IPS DF 6.9 (cell line): ENCODE measurements at regions not wholly inside any gene's neighbourhood (a gene's known extent, or its start where the extent isn't known, plus 50 kb on each side); places are given as distances from the start of the nearest gene placed in this dataset.
A peak's percentile ranks its signal among the peaks of the same experiment; 100 is the strongest.
"Not testable (repeated sequence)": the region's sequence is repeated elsewhere in the genome, so short reads cannot be mapped to it uniquely, and the experiment has no call there.

Source experiments
- DNase-seq: peaks from one replicate; pipeline ENCODE4 v3.0.0-alpha.2; 2013; ENCODE audit warnings: low read depth, low spot score
- H3K27ac ChIP-seq: one replicate; pipeline ENCODE4 v1.5.1; 2013; ENCODE audit warnings: low read length, control low read depth
- H3K27me3 ChIP-seq: 2 replicates; pipeline ENCODE4 v1.6.1; 2013; ENCODE audit warnings: mild to moderate bottlenecking, low read length; ENCODE audit not compliant: control insufficient read depth, insufficient read depth
- H3K36me3 ChIP-seq: 2 replicates; pipeline ENCODE4 v1.6.1; 2013; ENCODE audit warnings: low read length; ENCODE audit not compliant: control insufficient read depth, insufficient read depth
- H3K4me1 ChIP-seq: 2 replicates; pipeline ENCODE4 v1.6.1; 2013; ENCODE audit warnings: low read length; ENCODE audit not compliant: control insufficient read depth, insufficient read depth
- H3K4me3 ChIP-seq: 2 replicates; pipeline ENCODE4 v1.5.1; 2013; ENCODE audit warnings: mild to moderate bottlenecking, low read length
- H3K9me3 ChIP-seq: 2 replicates; pipeline ENCODE4 v1.6.1; 2013; ENCODE audit warnings: low read length, inconsistent platforms; ENCODE audit not compliant: control insufficient read depth, insufficient read depth
- WGBS: extraction: QIAGEN DNeasy Blood & Tissue Kit; methylation state at CpG from one replicate; pipeline ENCODE4 v1.1.7; 2013; ENCODE audit warnings: mixed read lengths, missing lambda C conversion rate; ENCODE audit not compliant: insufficient read length, insufficient coverage; 5-methylcytosine and 5-hydroxymethylcytosine counted together

- Histone ChIP-seq H3K4me1 (no peaks in the 10 kb centered on the region), H3K27me3 (no peaks in the 10 kb centered on the region), H3K27ac (no peak overlapping the region), H3K4me3 (no peak overlapping the region), H3K36me3 (no peaks in the 10 kb centered on the region), H3K9me3 (no peaks in the 10 kb centered on the region)
- DNase-seq, result no peak
- WGBS, result no CpG with 5 or more reads among the region's 3 CpGs
Measured at GRCh38 chr6:113067612-113068275, 720.6 kb downstream of the RFPL4B start.

- no peak overlapping the region for H3K4me3 ChIP-seq
- no peaks in the 10 kb centered on the region for H3K36me3 ChIP-seq
- H3K27me3 ChIP-seq, result no peaks in the 10 kb centered on the region
- WGBS, result no CpG with 5 or more reads among the region's 2 CpGs
- no peaks in the 10 kb centered on the region for H3K9me3 ChIP-seq
- no peak for DNase-seq
- H3K27ac ChIP-seq, result no peak overlapping the region
- H3K4me1 ChIP-seq, result no peaks in the 10 kb centered on the region
Measured at GRCh38 chr6:113068570-113068969, 721.4 kb downstream of the RFPL4B start.

- H3K4me1 ChIP-seq, H3K9me3 ChIP-seq, H3K4me3 ChIP-seq, H3K27me3 ChIP-seq, DNase-seq, H3K27ac ChIP-seq, H3K36me3 ChIP-seq: not testable (repeated sequence)
- WGBS, result no CpG with 5 or more reads among the region's 3 CpGs
Measured at GRCh38 chr6:113070681-113071080, 723.6 kb downstream of the RFPL4B start.

- Histone ChIP-seq H3K4me1 (no peaks in the 10 kb centered on the region), H3K9me3 (no peaks in the 10 kb centered on the region), H3K4me3 (no peak overlapping the region), H3K36me3 (no peaks in the 10 kb centered on the region), H3K27me3 (no peaks in the 10 kb centered on the region), H3K27ac (no peak overlapping the region)
- no CpG with 5 or more reads among the region's 1 CpG for WGBS
- DNase-seq, result no peak
Measured at GRCh38 chr6:113073611-113074191, 726.6 kb downstream of the RFPL4B start.

GRCh38 chr6:113076116-113076515 lies 729.0 kb downstream of the RFPL4B start:
- H3K4me3 ChIP-seq, result no peak overlapping the region
- WGBS, result no CpG with 5 or more reads among the region's 3 CpGs
- no peak overlapping the region for H3K27ac ChIP-seq
- H3K9me3 ChIP-seq, result no peaks in the 10 kb centered on the region
- no peaks in the 10 kb centered on the region for H3K36me3 ChIP-seq
- DNase-seq, result no peak
- H3K27me3 ChIP-seq, result no peaks in the 10 kb centered on the region
- no peaks in the 10 kb centered on the region for H3K4me1 ChIP-seq

- no peak for DNase-seq
- no peaks in the 10 kb centered on the region for H3K4me1 ChIP-seq
- no peaks in the 10 kb centered on the region for H3K36me3 ChIP-seq
- H3K4me3 ChIP-seq, result no peak overlapping the region
- H3K27ac ChIP-seq, result no peak overlapping the region
- no peaks in the 10 kb centered on the region for H3K9me3 ChIP-seq
- no CpG with 5 or more reads among the region's 1 CpG for WGBS
- no peaks in the 10 kb centered on the region for H3K27me3 ChIP-seq
Measured at GRCh38 chr6:113076816-113077215, 729.7 kb downstream of the RFPL4B start.

GRCh38 chr6:113077794-113078193 lies 730.7 kb downstream of the RFPL4B start:
- Histone ChIP-seq H3K27ac (no peak overlapping the region), H3K4me1 (no peaks in the 10 kb centered on the region), H3K36me3 (no peaks in the 10 kb centered on the region), H3K27me3 (no peaks in the 10 kb centered on the region), H3K9me3 (no peaks in the 10 kb centered on the region), H3K4me3 (no peak overlapping the region)
- WGBS, result no CpG with 5 or more reads among the region's 2 CpGs
- no peak for DNase-seq

GRCh38 chr6:113078791-113079190 lies 731.7 kb downstream of the RFPL4B start:
- no CpG with 5 or more reads among the region's 4 CpGs for WGBS
- Histone ChIP-seq H3K4me3 (no peak overlapping the region), H3K9me3 (no peaks in the 10 kb centered on the region), H3K36me3 (no peaks in the 10 kb centered on the region), H3K27ac (no peak overlapping the region), H3K4me1 (no peaks in the 10 kb centered on the region), H3K27me3 (no peaks in the 10 kb centered on the region)
- DNase-seq, result no peak

- Histone ChIP-seq H3K9me3 (no peaks in the 10 kb centered on the region), H3K36me3 (no peaks in the 10 kb centered on the region), H3K4me1 (no peaks in the 10 kb centered on the region), H3K4me3 (no peak overlapping the region), H3K27ac (no peak overlapping the region), H3K27me3 (no peaks in the 10 kb centered on the region)
- DNase-seq, result no peak
- WGBS, result no CpG with 5 or more reads among the region's 3 CpGs
Measured at GRCh38 chr6:113082745-113083144, 735.6 kb downstream of the RFPL4B start.

- H3K4me1 ChIP-seq, result no peaks in the 10 kb centered on the region
- no peaks in the 10 kb centered on the region for H3K36me3 ChIP-seq
- WGBS, result no CpG with 5 or more reads among the region's 3 CpGs
- H3K4me3 ChIP-seq, result no peak overlapping the region
- no peaks in the 10 kb centered on the region for H3K27me3 ChIP-seq
- H3K9me3 ChIP-seq, result no peaks in the 10 kb centered on the region
- DNase-seq, result no peak
- no peak overlapping the region for H3K27ac ChIP-seq
Measured at GRCh38 chr6:113083947-113084346, 736.8 kb downstream of the RFPL4B start.

- no CpG with 5 or more reads among the region's 8 CpGs for WGBS
- H3K36me3 ChIP-seq, result no peaks in the 10 kb centered on the region
Measured at GRCh38 chr6:113089056-113089455, 741.9 kb downstream of the RFPL4B start.

More at GRCh38 chr6:113089056-113089455, 741.9 kb downstream of the RFPL4B start:
- H3K27me3 ChIP-seq, result no peaks in the 10 kb centered on the region
- H3K27ac ChIP-seq, result no peak overlapping the region
- H3K4me3 ChIP-seq, result no peak overlapping the region
- H3K4me1 ChIP-seq, result no peaks in the 10 kb centered on the region
- H3K9me3 ChIP-seq, result no peaks in the 10 kb centered on the region
- DNase-seq, result peak; percentile 18
